ENCODE measurements at regions not wholly inside any gene's neighbourhood (a gene's known extent, or its start where the extent isn't known, plus 50 kb on each side); places are given as distances from the start of the nearest gene placed in this dataset.

DNA sequence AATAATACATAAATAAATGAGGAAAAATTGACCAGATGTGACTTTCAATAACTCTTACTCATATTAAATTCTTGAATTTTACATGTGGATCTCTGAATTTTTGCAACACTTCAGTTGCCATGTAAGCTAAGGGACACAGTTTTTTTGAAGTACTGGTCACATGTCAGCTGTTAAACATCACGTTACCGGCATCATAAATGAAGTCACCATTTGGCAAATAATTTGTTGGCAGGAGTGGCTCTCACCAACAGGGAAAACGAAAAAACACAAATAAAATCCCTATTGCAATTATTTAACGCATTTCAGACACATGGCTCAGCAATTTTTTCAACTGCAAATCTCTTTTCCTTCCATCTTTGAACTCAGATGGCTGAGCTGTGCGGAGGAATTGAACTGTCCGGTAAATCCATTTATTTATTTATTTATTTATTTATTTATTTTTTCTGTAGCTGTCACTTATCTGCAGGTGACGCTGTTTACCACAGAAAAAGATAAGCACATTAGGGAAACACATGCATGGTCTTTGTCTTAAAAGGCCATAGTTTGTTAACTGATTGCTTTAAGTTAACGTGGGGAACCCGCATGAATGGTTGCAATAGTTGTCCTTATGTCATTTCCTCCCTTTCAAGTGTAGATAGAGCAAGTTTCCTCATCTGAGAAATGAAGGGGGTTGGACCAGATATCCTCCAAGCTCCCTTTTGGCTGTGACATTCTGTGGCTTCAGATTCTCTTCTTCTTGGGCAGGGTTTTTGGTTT, 64.7 kb upstream of the JAZF1 start:
- Histone ChIP-seq H3K4me3 (ENCODE audit: low read depth, low read length) (no peak overlapping the region), H3K4me1 (no peaks in the 10 kb centered on the region), H3K27me3 (replicated peaks; ENCODE audit: control insufficient read depth, insufficient read depth, low read length) (no peaks in the 10 kb centered on the region; the same call in 1 of the 2 replicates), H3K9me3 (no peaks in the 10 kb centered on the region), H3K36me3 (ENCODE audit: control insufficient read depth, insufficient read depth, low read length) (no peaks in the 10 kb centered on the region)
- H3K4me1 Mint-ChIP-seq (ENCODE audit: low read depth, unreplicated experiment), result no peaks in the 10 kb centered on the region
- intact Hi-C loops (cut with micrococcal nuclease; ENCODE audit: unreplicated experiment), result no loop called here
- DNase-seq, result no peak
- ChIA-PET POLR2A (interaction anchor here (0.6 kb wide), 1 partner anchor 1317 kb away, joined by 10 read pairs; no protein-coding TSS in a partner anchor), CTCF (no interaction called here)
- H3K36me3 Mint-ChIP-seq (ENCODE audit: insufficient read depth, unreplicated experiment), result no peaks in the 10 kb centered on the region
- H3K27ac Mint-ChIP-seq (ENCODE audit: unreplicated experiment), result no peak overlapping the region
- no peaks in the 10 kb centered on the region for H3K9me3 Mint-ChIP-seq (ENCODE audit: unreplicated experiment)
- BruUV-seq (replicated peaks), result no TSS peak
- TF ChIP-seq CTCF (IDR thresholded peaks at IDR 0.05; ENCODE audit: insufficient read depth in 1 of 2, low read depth in 1 of 2, low read length in 1 of 2, severe bottlenecking in 1 of 2, unreplicated experiment in 1 of 2), result no peak
- H3K27me3 Mint-ChIP-seq (ENCODE audit: insufficient read depth, unreplicated experiment), result peaks cover 6% of the 10 kb centered on the region
- H3K4me3 Mint-ChIP-seq (ENCODE audit: unreplicated experiment), result no peak overlapping the region

DNA sequence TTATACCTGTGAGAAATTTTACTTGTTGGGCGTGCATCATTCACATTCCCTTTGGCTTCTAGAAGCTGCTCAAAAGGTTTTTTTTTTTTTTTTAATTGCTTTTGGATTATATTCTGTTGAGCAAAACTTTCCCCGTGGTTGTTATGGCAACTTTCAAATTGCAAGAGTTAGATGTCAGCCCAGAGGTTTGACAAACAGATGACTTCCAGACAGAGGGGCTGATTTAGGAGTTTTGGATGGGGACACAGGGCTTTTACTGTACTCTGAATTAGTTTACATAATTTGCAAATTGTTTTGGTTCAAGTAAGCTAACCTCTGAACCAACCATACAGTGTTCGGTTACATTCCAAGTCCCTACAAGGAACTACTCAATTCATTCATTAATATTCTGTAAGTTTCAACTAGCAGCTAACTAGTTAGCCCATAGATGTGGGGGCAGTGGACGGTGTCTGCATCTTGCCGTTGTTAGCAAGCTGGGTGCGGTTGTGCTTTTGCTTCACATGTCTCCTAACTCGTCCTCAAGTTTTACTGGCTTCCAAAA, 66.4 kb upstream of the JAZF1 start:
- H3K27ac Mint-ChIP-seq (ENCODE audit: unreplicated experiment), result no peak overlapping the region
- ChIA-PET POLR2A (no interaction called here), CTCF (interaction anchor here (0.7 kb wide), 1 partner anchor 709 kb away, joined by 5 read pairs; no protein-coding TSS in a partner anchor)
- DNase-seq, result no peak
- intact Hi-C loops (cut with micrococcal nuclease; ENCODE audit: unreplicated experiment), result no loop called here
- Histone ChIP-seq H3K9me3 (no peaks in the 10 kb centered on the region), H3K4me1 (no peaks in the 10 kb centered on the region), H3K36me3 (ENCODE audit: control insufficient read depth, insufficient read depth, low read length) (no peaks in the 10 kb centered on the region), H3K27me3 (replicated peaks; ENCODE audit: control insufficient read depth, insufficient read depth, low read length) (no peaks in the 10 kb centered on the region; the same call in 1 of the 2 replicates), H3K4me3 (ENCODE audit: low read depth, low read length) (no peak overlapping the region)
- BruUV-seq (replicated peaks), result no TSS peak
- no peaks in the 10 kb centered on the region for H3K9me3 Mint-ChIP-seq (ENCODE audit: unreplicated experiment)
- no peak overlapping the region for H3K4me3 Mint-ChIP-seq (ENCODE audit: unreplicated experiment)
- peaks cover 6% of the 10 kb centered on the region for H3K27me3 Mint-ChIP-seq (ENCODE audit: insufficient read depth, unreplicated experiment)
- no peaks in the 10 kb centered on the region for H3K4me1 Mint-ChIP-seq (ENCODE audit: low read depth, unreplicated experiment)
- no peak for TF ChIP-seq CTCF (IDR thresholded peaks at IDR 0.05; ENCODE audit: insufficient read depth in 1 of 2, low read depth in 1 of 2, low read length in 1 of 2, severe bottlenecking in 1 of 2, unreplicated experiment in 1 of 2)
- H3K36me3 Mint-ChIP-seq (ENCODE audit: insufficient read depth, unreplicated experiment), result no peaks in the 10 kb centered on the region

GRCh38 chr7:28258240-28258639, 77.6 kb upstream of the JAZF1 start:
- H3K36me3 ChIP-seq (ENCODE audit: control insufficient read depth, insufficient read depth, low read length), result no peaks in the 10 kb centered on the region
- H3K4me1 ChIP-seq, result no peaks in the 10 kb centered on the region
- H3K9me3 Mint-ChIP-seq (ENCODE audit: unreplicated experiment), result no peaks in the 10 kb centered on the region
- ChIA-PET CTCF (no interaction called here), POLR2A (no interaction called here)
- no peaks in the 10 kb centered on the region for H3K27me3 ChIP-seq (replicated peaks; ENCODE audit: control insufficient read depth, insufficient read depth, low read length)
- H3K9me3 ChIP-seq, result peaks cover 5% of the 10 kb centered on the region; the same call in 1 of the 2 replicates
- H3K4me3 ChIP-seq (ENCODE audit: low read depth, low read length), result no peak overlapping the region
- H3K36me3 Mint-ChIP-seq (ENCODE audit: insufficient read depth, unreplicated experiment), result no peaks in the 10 kb centered on the region
- no TSS peak for BruUV-seq (replicated peaks)
- DNase-seq, result no peak
- no peak for TF ChIP-seq CTCF (IDR thresholded peaks at IDR 0.05; ENCODE audit: insufficient read depth in 1 of 2, low read depth in 1 of 2, low read length in 1 of 2, severe bottlenecking in 1 of 2, unreplicated experiment in 1 of 2)
- H3K4me3 Mint-ChIP-seq (ENCODE audit: unreplicated experiment), result no peak overlapping the region
- no peaks in the 10 kb centered on the region for H3K4me1 Mint-ChIP-seq (ENCODE audit: low read depth, unreplicated experiment)
- no peak overlapping the region for H3K27ac Mint-ChIP-seq (ENCODE audit: unreplicated experiment)
- intact Hi-C loops (cut with micrococcal nuclease; ENCODE audit: unreplicated experiment), result no loop called here
- peaks cover 20% of the 10 kb centered on the region for H3K27me3 Mint-ChIP-seq (ENCODE audit: insufficient read depth, unreplicated experiment)
